ENCODE measurements at regions not wholly inside any gene's neighbourhood (a gene's known extent, or its start where the extent isn't known, plus 50 kb on each side); places are given as distances from the start of the nearest gene placed in this dataset.

DNA sequence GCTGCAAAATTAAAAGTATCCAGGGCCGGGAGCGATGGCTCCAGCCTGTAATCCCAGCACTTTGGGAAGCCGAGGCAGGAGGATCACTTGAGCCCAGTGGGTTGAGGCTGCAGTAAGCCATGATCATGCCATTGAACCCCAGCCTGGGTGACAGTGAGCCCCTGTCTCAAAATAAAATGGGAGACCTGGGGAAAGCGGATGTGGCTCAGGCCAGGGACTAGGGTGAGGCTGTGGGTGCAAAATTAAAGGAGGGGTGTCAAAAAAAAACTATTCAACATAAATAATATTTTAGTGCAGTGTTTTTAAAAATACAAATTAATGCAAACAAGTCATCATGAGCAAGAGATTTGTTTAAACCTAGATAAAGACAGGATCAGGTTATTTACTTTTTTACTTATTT, 100.1 kb upstream of the SLC45A1 start:
- TF ChIP-seq, protein P1, sequence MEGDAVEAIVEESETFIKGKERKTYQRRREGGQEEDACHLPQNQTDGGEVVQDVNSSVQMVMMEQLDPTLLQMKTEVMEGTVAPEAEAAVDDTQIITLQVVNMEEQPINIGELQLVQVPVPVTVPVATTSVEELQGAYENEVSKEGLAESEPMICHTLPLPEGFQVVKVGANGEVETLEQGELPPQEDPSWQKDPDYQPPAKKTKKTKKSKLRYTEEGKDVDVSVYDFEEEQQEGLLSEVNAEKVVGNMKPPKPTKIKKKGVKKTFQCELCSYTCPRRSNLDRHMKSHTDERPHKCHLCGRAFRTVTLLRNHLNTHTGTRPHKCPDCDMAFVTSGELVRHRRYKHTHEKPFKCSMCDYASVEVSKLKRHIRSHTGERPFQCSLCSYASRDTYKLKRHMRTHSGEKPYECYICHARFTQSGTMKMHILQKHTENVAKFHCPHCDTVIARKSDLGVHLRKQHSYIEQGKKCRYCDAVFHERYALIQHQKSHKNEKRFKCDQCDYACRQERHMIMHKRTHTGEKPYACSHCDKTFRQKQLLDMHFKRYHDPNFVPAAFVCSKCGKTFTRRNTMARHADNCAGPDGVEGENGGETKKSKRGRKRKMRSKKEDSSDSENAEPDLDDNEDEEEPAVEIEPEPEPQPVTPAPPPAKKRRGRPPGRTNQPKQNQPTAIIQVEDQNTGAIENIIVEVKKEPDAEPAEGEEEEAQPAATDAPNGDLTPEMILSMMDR (IDR thresholded peaks at IDR 0.05; ENCODE audit: insufficient read depth, low read length, poor library complexity, severe bottlenecking): no peak
- TF ChIP-seq EZH2phosphoT487 (conservative IDR thresholded peaks at IDR 0.05; ENCODE audit: low read length): no peak
